Loucy (cell line): ENCODE measurements at regions not wholly inside any gene's neighbourhood (a gene's known extent, or its start where the extent isn't known, plus 50 kb on each side); places are given as distances from the start of the nearest gene placed in this dataset.

Experiments
- H2AFZ ChIP-seq: fragments of 200-600 bp; sonication (generic); 2 replicates; pipeline ENCODE4 v1.6.0; 2016; ENCODE audit warnings: antibody characterized with exemption, mild to moderate bottlenecking, low read length, moderate library complexity
- H3F3A ChIP-seq: fragments of 200-600 bp; 2 replicates; pipeline ENCODE4 v1.6.0; 2016; ENCODE audit warnings: antibody characterized with exemption, low read depth, mild to moderate bottlenecking
- H3K27me3 ChIP-seq: fragments of 200-600 bp; sonication (generic); 2 replicates; pipeline ENCODE4 v1.6.1; 2014; ENCODE audit warnings: low read length, mild to moderate bottlenecking; ENCODE audit not compliant: insufficient read depth, poor library complexity, severe bottlenecking
- H3K36me3 ChIP-seq: fragments of 200-600 bp; sonication (generic); 2 replicates; pipeline ENCODE4 v1.6.1; 2016; ENCODE audit warnings: low read length; ENCODE audit not compliant: insufficient read depth
- H3K4me1 ChIP-seq: fragments of 200-600 bp; sonication (generic); 2 replicates; pipeline ENCODE4 v1.5.1; 2014; ENCODE audit warnings: low read length, mild to moderate bottlenecking; ENCODE audit not compliant: insufficient read depth, poor library complexity, severe bottlenecking
- H3K4me2 ChIP-seq: fragments of 200-600 bp; sonication (generic); 2 replicates; pipeline ENCODE4 v1.6.0; 2014; ENCODE audit warnings: antibody characterized with exemption, low read length, low read depth, mild to moderate bottlenecking; ENCODE audit not compliant: poor library complexity, severe bottlenecking
- H3K4me3 ChIP-seq: fragments of 200-600 bp; sonication (generic); 2 replicates; pipeline ENCODE4 v1.5.1; 2014; ENCODE audit warnings: low read length, mild to moderate bottlenecking, mixed read lengths; ENCODE audit not compliant: poor library complexity, severe bottlenecking
- H3K79me2 ChIP-seq: fragments of 200-600 bp; sonication (generic); 2 replicates; pipeline ENCODE4 v1.6.1; 2014; ENCODE audit warnings: low read length; ENCODE audit not compliant: insufficient read depth
- H3K9ac ChIP-seq: fragments of 200-600 bp; sonication (generic); 2 replicates; pipeline ENCODE4 v1.6.0; 2014; ENCODE audit warnings: mild to moderate bottlenecking, low read depth, low read length, moderate library complexity; ENCODE audit not compliant: poor library complexity, severe bottlenecking
- H3K9me2 ChIP-seq: fragments of 200-600 bp; sonication (generic); replicated peaks from 2 replicates; pipeline ENCODE4 v1.6.1; 2016; ENCODE audit warnings: low read depth, low read length, mixed read lengths
- H3K9me3 ChIP-seq: fragments of 200-600 bp; sonication (generic); 2 replicates; pipeline ENCODE4 v1.6.1; 2014; ENCODE audit warnings: mild to moderate bottlenecking, antibody characterized with exemption, low read length, low read depth; ENCODE audit not compliant: insufficient read depth
- H4K20me1 ChIP-seq: fragments of 200-600 bp; sonication (generic); 2 replicates; pipeline ENCODE4 v1.6.0; 2014; ENCODE audit warnings: antibody characterized with exemption, low read length, mild to moderate bottlenecking; ENCODE audit not compliant: insufficient read depth, poor library complexity, severe bottlenecking
- EZH2phosphoT487 ChIP-seq: fragments of 200-600 bp; IDR thresholded peaks from 2 replicates; pipeline ENCODE4 v1.6.1; 2018; ENCODE audit warnings: antibody characterized with exemption, mild to moderate bottlenecking, moderate library complexity, borderline replicate concordance
- TF ChIP-seq, protein P1 (sequence below): fragments of 200-600 bp; sonication (generic); conservative IDR thresholded peaks from 2 replicates; pipeline ENCODE4 v1.5.1; 2014; ENCODE audit warnings: mild to moderate bottlenecking, antibody characterized with exemption, low read length

DNA sequence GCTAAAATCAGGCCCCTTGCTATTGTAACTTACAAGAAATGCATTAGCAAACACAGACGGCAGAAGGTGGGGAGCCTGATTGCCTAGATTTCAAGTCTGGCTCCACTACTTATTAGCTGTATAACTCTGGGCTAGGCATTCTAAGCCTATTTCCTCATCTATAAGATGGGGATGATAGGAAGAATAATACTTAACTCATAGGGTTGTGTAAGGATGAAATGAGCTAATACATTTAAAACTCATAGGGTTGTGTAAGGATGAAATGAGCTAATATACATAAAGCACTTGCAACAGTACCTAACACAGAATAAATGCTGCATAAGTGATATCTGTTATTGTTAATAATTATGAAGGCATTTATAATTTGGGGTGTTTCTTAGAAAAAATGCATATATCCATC, 60.1 kb upstream of the DIO2 start:
- Histone ChIP-seq H4K20me1 (no peaks in the 10 kb centered on the region), H3K36me3 (no peaks in the 10 kb centered on the region), H3K9me3 (no peaks in the 10 kb centered on the region), H3K9ac (no peak overlapping the region), H3K4me1 (no peaks in the 10 kb centered on the region), H3K27me3 (no peaks in the 10 kb centered on the region), H3K9me2 (no peaks in the 10 kb centered on the region), H2AFZ (no peak overlapping the region), H3F3A (no peaks in the 10 kb centered on the region), H3K4me2 (no peak overlapping the region), H3K4me3 (no peak overlapping the region), H3K79me2 (no peaks in the 10 kb centered on the region)
- TF ChIP-seq, protein P1, sequence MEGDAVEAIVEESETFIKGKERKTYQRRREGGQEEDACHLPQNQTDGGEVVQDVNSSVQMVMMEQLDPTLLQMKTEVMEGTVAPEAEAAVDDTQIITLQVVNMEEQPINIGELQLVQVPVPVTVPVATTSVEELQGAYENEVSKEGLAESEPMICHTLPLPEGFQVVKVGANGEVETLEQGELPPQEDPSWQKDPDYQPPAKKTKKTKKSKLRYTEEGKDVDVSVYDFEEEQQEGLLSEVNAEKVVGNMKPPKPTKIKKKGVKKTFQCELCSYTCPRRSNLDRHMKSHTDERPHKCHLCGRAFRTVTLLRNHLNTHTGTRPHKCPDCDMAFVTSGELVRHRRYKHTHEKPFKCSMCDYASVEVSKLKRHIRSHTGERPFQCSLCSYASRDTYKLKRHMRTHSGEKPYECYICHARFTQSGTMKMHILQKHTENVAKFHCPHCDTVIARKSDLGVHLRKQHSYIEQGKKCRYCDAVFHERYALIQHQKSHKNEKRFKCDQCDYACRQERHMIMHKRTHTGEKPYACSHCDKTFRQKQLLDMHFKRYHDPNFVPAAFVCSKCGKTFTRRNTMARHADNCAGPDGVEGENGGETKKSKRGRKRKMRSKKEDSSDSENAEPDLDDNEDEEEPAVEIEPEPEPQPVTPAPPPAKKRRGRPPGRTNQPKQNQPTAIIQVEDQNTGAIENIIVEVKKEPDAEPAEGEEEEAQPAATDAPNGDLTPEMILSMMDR = no peak
- no peak for TF ChIP-seq EZH2phosphoT487

DNA sequence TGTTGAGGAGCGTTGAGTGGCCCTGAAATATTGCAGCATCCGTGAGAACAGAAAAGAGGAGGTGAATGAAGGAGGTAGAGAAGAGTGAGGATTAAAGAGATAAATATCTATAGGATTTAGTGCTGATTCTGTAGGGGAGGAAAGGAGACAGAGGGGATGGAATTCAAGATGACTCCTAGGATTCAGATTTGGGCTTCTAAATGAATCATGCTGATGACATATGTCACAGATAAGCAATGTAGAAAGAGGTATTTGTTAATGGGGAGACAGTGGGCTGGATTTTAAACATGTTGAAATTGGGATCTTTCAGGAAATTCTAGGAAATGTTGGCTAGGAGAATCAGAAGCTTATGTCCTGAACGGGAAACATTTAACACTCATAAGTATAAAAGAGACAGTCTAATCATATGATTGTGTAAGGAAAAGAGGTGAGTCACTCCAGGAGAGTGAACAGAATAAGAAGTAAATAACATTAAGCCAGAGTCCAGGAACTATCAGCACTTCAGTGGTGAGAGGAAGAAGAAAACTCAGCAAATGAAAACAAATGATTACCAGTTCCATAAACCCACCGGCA, 58.1 kb upstream of the DIO2 start:
- H3K4me3 ChIP-seq = no peak overlapping the region

DNA sequence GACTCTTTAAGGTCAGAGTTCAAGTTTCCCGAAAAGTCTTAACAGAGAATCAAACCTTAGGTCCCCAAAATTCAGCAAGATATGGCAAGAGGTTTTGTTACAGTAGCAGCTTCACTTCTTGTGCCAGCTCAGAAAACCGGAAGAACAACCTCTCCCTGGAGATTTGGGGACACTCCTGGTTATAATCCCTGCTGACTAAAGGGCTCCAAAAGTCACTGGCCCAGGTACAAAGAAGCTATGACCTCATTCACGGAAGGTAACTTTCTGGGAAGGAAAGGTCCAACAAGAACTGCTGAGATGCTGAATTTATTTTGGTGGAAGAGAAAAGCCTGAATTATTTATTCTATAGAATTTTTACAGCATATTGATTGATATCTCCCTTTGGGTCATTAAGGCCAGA, 55.6 kb upstream of the DIO2 start:
- no peak overlapping the region for H2AFZ ChIP-seq
- H3K4me1 ChIP-seq = no peaks in the 10 kb centered on the region
- no peaks in the 10 kb centered on the region for H3F3A ChIP-seq
- no peak overlapping the region for H3K9ac ChIP-seq
- no peaks in the 10 kb centered on the region for H3K9me3 ChIP-seq
- H3K36me3 ChIP-seq = no peaks in the 10 kb centered on the region
- no peaks in the 10 kb centered on the region for H4K20me1 ChIP-seq
- no peaks in the 10 kb centered on the region for H3K79me2 ChIP-seq
- H3K4me2 ChIP-seq = no peak overlapping the region
- no peaks in the 10 kb centered on the region for H3K27me3 ChIP-seq
- H3K9me2 ChIP-seq = no peaks in the 10 kb centered on the region
- TF ChIP-seq, protein P1 = no peak
- no peak for TF ChIP-seq EZH2phosphoT487
- H3K4me3 ChIP-seq = no peak overlapping the region

More for the DNA sequence above, 58.1 kb upstream of the DIO2 start:
- Histone ChIP-seq H2AFZ (no peak overlapping the region), H4K20me1 (no peaks in the 10 kb centered on the region), H3F3A (no peaks in the 10 kb centered on the region), H3K9me3 (no peaks in the 10 kb centered on the region), H3K4me2 (no peak overlapping the region), H3K9ac (no peak overlapping the region), H3K79me2 (no peaks in the 10 kb centered on the region), H3K36me3 (no peaks in the 10 kb centered on the region), H3K9me2 (no peaks in the 10 kb centered on the region), H3K4me1 (no peaks in the 10 kb centered on the region), H3K27me3 (no peaks in the 10 kb centered on the region)
- TF ChIP-seq, protein P1 = no peak
- no peak for TF ChIP-seq EZH2phosphoT487
